ENCODE measurements at regions not wholly inside any gene's neighbourhood (a gene's known extent, or its start where the extent isn't known, plus 50 kb on each side); places are given as distances from the start of the nearest gene placed in this dataset.
"Not testable (repeated sequence)": the region's sequence is repeated elsewhere in the genome, so short reads cannot be mapped to it uniquely, and the experiment has no call there.

- DNase-seq (ENCODE audit: low spot score): no peak
Observed at GRCh38 chr13:43946281-43946680, 66.6 kb downstream of the LACC1 start.

- no peak for DNase-seq (ENCODE audit: low spot score)
Observed at GRCh38 chr13:43947897-43948458, 68.3 kb downstream of the LACC1 start.

- no peak for DNase-seq (ENCODE audit: low spot score)
Observed at GRCh38 chr13:43953370-43953769, 73.7 kb downstream of the LACC1 start.

GRCh38 chr13:43956975-43957374 lies 77.3 kb downstream of the LACC1 start:
- not testable (repeated sequence) for DNase-seq (ENCODE audit: low spot score)

- no peak for DNase-seq (ENCODE audit: low spot score)
Observed at GRCh38 chr13:43959291-43959690, 79.6 kb downstream of the LACC1 start.

GRCh38 chr13:43961909-43962308 lies 82.2 kb downstream of the LACC1 start:
- DNase-seq (ENCODE audit: low spot score): no peak

GRCh38 chr13:43963726-43964125 lies 84.0 kb downstream of the LACC1 start:
- DNase-seq (ENCODE audit: low spot score): no peak

- no peak for DNase-seq (ENCODE audit: low spot score)
Observed at GRCh38 chr13:43964698-43965458, 85.2 kb downstream of the LACC1 start.

GRCh38 chr13:43965459-43965845 lies 85.7 kb downstream of the LACC1 start:
- DNase-seq (ENCODE audit: low spot score): no peak

GRCh38 chr13:43968251-43968942 lies 88.7 kb downstream of the LACC1 start:
- not testable (repeated sequence) for DNase-seq (ENCODE audit: low spot score)

GRCh38 chr13:43968943-43969690 lies 89.4 kb downstream of the LACC1 start:
- DNase-seq (ENCODE audit: low spot score): not testable (repeated sequence)

- DNase-seq (ENCODE audit: low spot score): not testable (repeated sequence)
Observed at GRCh38 chr13:43969919-43970318, 90.2 kb downstream of the LACC1 start.

GRCh38 chr13:43970520-43971242 lies 91.0 kb downstream of the LACC1 start:
- not testable (repeated sequence) for DNase-seq (ENCODE audit: low spot score)

GRCh38 chr13:43971324-43971723 lies 91.6 kb downstream of the LACC1 start:
- not testable (repeated sequence) for DNase-seq (ENCODE audit: low spot score)

GRCh38 chr13:43977911-43978310 lies 98.2 kb downstream of the LACC1 start:
- no peak for DNase-seq (ENCODE audit: low spot score)

- DNase-seq (ENCODE audit: low spot score): no peak
Observed at GRCh38 chr13:43978688-43979087, 99.0 kb downstream of the LACC1 start.

- no peak for DNase-seq (ENCODE audit: low spot score)
Observed at GRCh38 chr13:43979492-43979891, 99.8 kb downstream of the LACC1 start.

GRCh38 chr13:43980587-43980986 lies 100.9 kb downstream of the LACC1 start:
- no peak for DNase-seq (ENCODE audit: low spot score)

GRCh38 chr13:43981091-43981490 lies 101.4 kb downstream of the LACC1 start:
- DNase-seq (ENCODE audit: low spot score): no peak

- DNase-seq (ENCODE audit: low spot score): no peak
Observed at GRCh38 chr13:43981512-43982301, 102.0 kb downstream of the LACC1 start.

GRCh38 chr13:43983373-43983772 lies 103.7 kb downstream of the LACC1 start:
- DNase-seq (ENCODE audit: low spot score): no peak
